IMR-90 (cell line): ENCODE measurements at regions not wholly inside any gene's neighbourhood (a gene's known extent, or its start where the extent isn't known, plus 50 kb on each side); places are given as distances from the start of the nearest gene placed in this dataset.

Source experiments
- ATAC-seq: fragments of 200-7000 bp; cut with Tn5 transposase; 2 replicates; pipeline ENCODE4 v1.9.1; 2020; ENCODE audit warnings: low read depth, mild to moderate bottlenecking, moderate library complexity
- BruUV-seq: library from RNA; stranded (reverse); fragments of 400-500 nt; replicated peaks from 2 replicates; lab custom pipeline; 2021; lab: Mats Ljungman, UMichigan
- CTCF ChIA-PET: fragments of 300-600 bp; formaldehyde crosslinking; extraction: SDS; loops from one replicate; lab custom pipeline; 2021; ENCODE audit warnings: antibody characterized with exemption; lab: Yijun Ruan, JAX
- POLR2A ChIA-PET: fragments of 300-600 bp; sonication (Branson Sonifier 250); formaldehyde crosslinking; loops from one replicate; lab custom pipeline; 2022; ENCODE audit warnings: antibody characterized with exemption; ENCODE audit not compliant: unreplicated experiment; lab: Charles Lee
- DNase-seq: peaks from one replicate; pipeline ENCODE4 v3.0.0; 2013
- H2AFZ ChIP-seq: replicated peaks from 2 replicates; pipeline ENCODE3; 2013; ENCODE audit warnings: low read length, mild to moderate bottlenecking; ENCODE audit not compliant: poor library complexity
- H2AK5ac ChIP-seq: 2 replicates; pipeline ENCODE4 v1.6.1; 2013; ENCODE audit warnings: low read depth, low read length, inconsistent platforms
- H2AK9ac ChIP-seq: replicated peaks from 2 replicates; pipeline ENCODE3; 2013; ENCODE audit warnings: mild to moderate bottlenecking, low read depth, low read length, moderate library complexity; ENCODE audit not compliant: poor library complexity
- H2BK120ac ChIP-seq: 2 replicates; pipeline ENCODE4 v1.6.1; 2013; ENCODE audit warnings: low read depth, low read length, inconsistent platforms
- H2BK15ac ChIP-seq: 3 replicates; pipeline ENCODE4 v1.6.1; 2013; ENCODE audit warnings: low read depth, low read length, inconsistent platforms
- H2BK20ac ChIP-seq: 2 replicates; pipeline ENCODE4 v1.6.1; 2013; ENCODE audit warnings: low read depth, mild to moderate bottlenecking, inconsistent platforms, low read length, moderate library complexity
- H2BK5ac ChIP-seq: 2 replicates; pipeline ENCODE4 v1.6.1; 2013; ENCODE audit warnings: mild to moderate bottlenecking, low read depth, low read length, inconsistent platforms; ENCODE audit not compliant: poor library complexity, severe bottlenecking
- H3K14ac ChIP-seq: replicated peaks from 2 replicates; pipeline ENCODE4 v1.6.1; 2013; ENCODE audit warnings: low read depth, low read length, inconsistent platforms
- H3K18ac ChIP-seq: 2 replicates; pipeline ENCODE4 v1.6.1; 2013; ENCODE audit warnings: low read depth, low read length, control low read depth
- H3K23ac ChIP-seq: 2 replicates; pipeline ENCODE4 v1.6.1; 2013; ENCODE audit warnings: low read depth, low read length, inconsistent platforms
- H3K27ac ChIP-seq: 2 replicates; pipeline ENCODE4 v1.5.1; 2013; ENCODE audit warnings: mild to moderate bottlenecking, control low read depth, low read length; ENCODE audit not compliant: insufficient read depth
- H3K27me3 ChIP-seq: 2 replicates; pipeline ENCODE4 v1.6.1; 2013; ENCODE audit warnings: low read length; ENCODE audit not compliant: control insufficient read depth, insufficient read depth
- H3K36me3 ChIP-seq: 2 replicates; pipeline ENCODE4 v1.6.1; 2013; ENCODE audit warnings: low read length, mixed read lengths; ENCODE audit not compliant: control insufficient read depth, insufficient read depth
- H3K4ac ChIP-seq: 2 replicates; pipeline ENCODE4 v1.6.1; 2013; ENCODE audit warnings: low read depth, low read length, inconsistent platforms
- H3K4me1 ChIP-seq: 2 replicates; pipeline ENCODE4 v1.6.1; 2013; ENCODE audit warnings: low read length, mixed read lengths; ENCODE audit not compliant: control insufficient read depth, insufficient read depth
- H3K4me2 ChIP-seq: 2 replicates; pipeline ENCODE4 v1.6.1; 2013; ENCODE audit warnings: low read depth, mild to moderate bottlenecking, control low read depth, low read length, moderate library complexity
- H3K4me3 ChIP-seq: 2 replicates; pipeline ENCODE4 v1.5.1; 2013; ENCODE audit warnings: low read depth, mild to moderate bottlenecking, control low read depth, low read length, moderate library complexity; ENCODE audit not compliant: insufficient read depth
- H3K56ac ChIP-seq: 2 replicates; pipeline ENCODE4 v1.6.1; 2013; ENCODE audit warnings: low read length, inconsistent platforms; ENCODE audit not compliant: insufficient read depth; ENCODE audit errors: extremely low read depth
- H3K79me1 ChIP-seq, 2 experiments: 2 replicates each; pipeline ENCODE4 v1.6.1; 2013; ENCODE audit warnings: low read length in 2 of 2, inconsistent platforms in 1 of 2, low read depth in 1 of 2
- H3K9ac ChIP-seq: 2 replicates; pipeline ENCODE4 v1.6.1; 2013; ENCODE audit warnings: low read depth, low read length, control low read depth
- H3K9me1 ChIP-seq: 2 replicates; pipeline ENCODE4 v1.6.1; 2013; ENCODE audit warnings: low read length, inconsistent platforms; ENCODE audit not compliant: insufficient read depth
- H3K9me3 ChIP-seq: 2 replicates; pipeline ENCODE4 v1.6.1; 2013; ENCODE audit warnings: low read length; ENCODE audit not compliant: control insufficient read depth, insufficient read depth
- H4K20me1 ChIP-seq: 2 replicates; pipeline ENCODE4 v1.6.1; 2013; ENCODE audit warnings: low read length, inconsistent platforms; ENCODE audit not compliant: insufficient read depth
- H4K5ac ChIP-seq: 2 replicates; pipeline ENCODE4 v1.6.1; 2013; ENCODE audit warnings: mild to moderate bottlenecking, low read depth, low read length, control low read depth
- H4K8ac ChIP-seq, 2 experiments: 2 replicates each; pipeline ENCODE4 v1.6.1; 2013; ENCODE audit warnings: low read depth in 2 of 2, low read length in 2 of 2, control low read depth in 1 of 2, inconsistent platforms in 1 of 2
- H4K91ac ChIP-seq: 2 replicates; pipeline ENCODE4 v1.6.1; 2013; ENCODE audit warnings: low read depth, low read length, inconsistent platforms; ENCODE audit not compliant: insufficient read depth
- BHLHE40 ChIP-seq: fragments of 150-350 bp; IDR thresholded peaks from 2 replicates; pipeline ENCODE4 v1.6.1; 2016; ENCODE audit warnings: mild to moderate bottlenecking, low read depth, low read length
- CEBPB ChIP-seq: IDR thresholded peaks from 2 replicates; pipeline ENCODE4 v1.6.1; 2012; ENCODE audit warnings: low read depth, low read length, improper control_type of control experiment
- CHD1 ChIP-seq: IDR thresholded peaks from 2 replicates; pipeline ENCODE4 v1.6.1; 2012; ENCODE audit warnings: low read depth, low read length, improper control_type of control experiment
- FOS ChIP-seq: fragments of 150-350 bp; IDR thresholded peaks from 2 replicates; pipeline ENCODE4 v1.6.1; 2016; ENCODE audit warnings: low read depth, low read length
- MAFK ChIP-seq: IDR thresholded peaks from 2 replicates; pipeline ENCODE4 v1.6.1; 2012; ENCODE audit warnings: low read depth, low read length, improper control_type of control experiment
- MAZ ChIP-seq: IDR thresholded peaks from 2 replicates; pipeline ENCODE4 v1.6.1; 2012; ENCODE audit warnings: low read depth, mild to moderate bottlenecking, low read length, improper control_type of control experiment, moderate library complexity, borderline replicate concordance
- MXI1 ChIP-seq: IDR thresholded peaks from 2 replicates; pipeline ENCODE4 v1.6.1; 2012; ENCODE audit warnings: low read depth, mild to moderate bottlenecking, low read length, moderate library complexity, borderline replicate concordance
- NFE2L2 ChIP-seq: fragments of 150-350 bp; IDR thresholded peaks from 2 replicates; pipeline ENCODE4 v1.6.1; 2016; ENCODE audit warnings: low read depth, mild to moderate bottlenecking, low read length
- POLR2A ChIP-seq: IDR thresholded peaks from 2 replicates; pipeline ENCODE4 v1.6.1; 2012; ENCODE audit warnings: mild to moderate bottlenecking, low read depth, low read length
- RCOR1 ChIP-seq: IDR thresholded peaks from 2 replicates; pipeline ENCODE4 v1.6.1; 2012; ENCODE audit warnings: mild to moderate bottlenecking, low read length, improper control_type of control experiment; ENCODE audit not compliant: insufficient replicate concordance
- RFX5 ChIP-seq: IDR thresholded peaks from 2 replicates; pipeline ENCODE4 v1.8.0; 2012; ENCODE audit warnings: low read depth, mild to moderate bottlenecking, low read length, moderate library complexity
- WGBS, 2 experiments: methylation state at CpG; one replicate each; pipeline versions ENCODE4 v1.1.5 to v1.1.7; 2013; ENCODE audit warnings: missing lambda C conversion rate in 2 of 2; ENCODE audit not compliant: insufficient read length in 1 of 2; ENCODE audit errors: extremely low coverage in 2 of 2; 5-methylcytosine and 5-hydroxymethylcytosine counted together
- dilution Hi-C: fragments of 300-500 bp; cut with HindIII; formaldehyde crosslinking; loops from one replicate; pipeline ENCODE4 v1.14.3; 2018; ENCODE audit warnings: low sequenced_read_pairs; ENCODE audit not compliant: unreplicated experiment
- in situ Hi-C: fragments of 300-500 bp; cut with MboI; formaldehyde crosslinking; loops from 3 replicates; pipeline ENCODE4 v1.14.3; 2019; ENCODE audit warnings: low sequenced_read_pairs, inconsistent platforms, mixed read lengths
- intact Hi-C: fragments of 100-400 bp; cut with micrococcal nuclease; formaldehyde crosslinking; loops from 2 replicates; pipeline ENCODE4 v1.10.0; 2022
- TF ChIP-seq, protein P1 (sequence below): fragments of 150-350 bp; IDR thresholded peaks from 2 replicates; pipeline ENCODE4 v1.6.1; 2016; ENCODE audit warnings: low read depth, mild to moderate bottlenecking, low read length, moderate library complexity, borderline replicate concordance

DNA sequence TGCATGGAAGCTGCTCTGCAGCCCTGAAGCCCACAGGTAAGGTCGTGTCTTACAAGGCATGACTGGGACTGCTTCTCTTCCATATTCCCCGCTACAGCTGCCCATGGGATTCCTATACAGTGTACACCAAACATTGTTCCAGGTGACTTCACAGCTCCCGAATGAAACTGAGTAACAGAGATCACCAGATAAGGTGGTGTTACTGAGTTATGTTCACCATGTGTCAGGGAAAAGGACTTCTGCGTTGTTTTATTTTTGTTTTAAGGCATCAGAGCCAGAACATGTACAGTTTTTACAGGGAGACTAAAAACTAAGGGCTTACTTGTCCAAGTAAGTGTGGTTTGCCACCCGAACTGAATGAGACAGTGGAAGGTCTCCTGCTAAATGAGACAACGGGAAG lies 138.3 kb downstream of the CD83 start:
- no peaks in the 10 kb centered on the region for H4K20me1 ChIP-seq
- POLR2A ChIA-PET, result no interaction called here
- H3K4me3 ChIP-seq, result no peak overlapping the region
- peaks cover 2% of the 10 kb centered on the region; the same call in 1 of the 2 replicates for H3K9me3 ChIP-seq
- 57% methylated on average over 3 of the region's 6 CpGs; no CpG with 5 or more reads in 1 of the 2 experiments for WGBS, 2 experiments
- H3K4me1 ChIP-seq, result no peaks in the 10 kb centered on the region
- H3K36me3 ChIP-seq, result no peaks in the 10 kb centered on the region
- no peak overlapping the region for H3K4me2 ChIP-seq
- intact Hi-C loops, result no loop called here
- no TSS peak for BruUV-seq
- peaks cover 14% of the 10 kb centered on the region for H3K27me3 ChIP-seq
- no peak overlapping the region for H3K14ac ChIP-seq
- no peak overlapping the region for H4K8ac ChIP-seq
- no peak overlapping the region for H2AK9ac ChIP-seq
- H3K23ac ChIP-seq, result no peak overlapping the region
- no peak overlapping the region for H4K5ac ChIP-seq
- DNase-seq (no peak), ATAC-seq (no peak)
- H3K9ac ChIP-seq, result no peak overlapping the region
- no peak overlapping the region for H2BK20ac ChIP-seq
- in situ Hi-C loops, result no loop called here
- no peak overlapping the region for H2BK5ac ChIP-seq
- no peak overlapping the region for H3K56ac ChIP-seq
- H3K4ac ChIP-seq, result no peak overlapping the region
- no peak overlapping the region for H2AFZ ChIP-seq
- dilution Hi-C loops, result no loop called here
- no peak overlapping the region for H2BK120ac ChIP-seq
- no peak overlapping the region for H4K91ac ChIP-seq
- H3K79me1 ChIP-seq, result no peaks in the 10 kb centered on the region
- no peak overlapping the region for H3K18ac ChIP-seq
- no peak overlapping the region for H3K27ac ChIP-seq
- CTCF ChIA-PET, result no interaction called here
- no peak overlapping the region for H2BK15ac ChIP-seq
- no peaks in the 10 kb centered on the region for H3K9me1 ChIP-seq
- H2AK5ac ChIP-seq, result no peak overlapping the region
- TF ChIP-seq, protein P1, sequence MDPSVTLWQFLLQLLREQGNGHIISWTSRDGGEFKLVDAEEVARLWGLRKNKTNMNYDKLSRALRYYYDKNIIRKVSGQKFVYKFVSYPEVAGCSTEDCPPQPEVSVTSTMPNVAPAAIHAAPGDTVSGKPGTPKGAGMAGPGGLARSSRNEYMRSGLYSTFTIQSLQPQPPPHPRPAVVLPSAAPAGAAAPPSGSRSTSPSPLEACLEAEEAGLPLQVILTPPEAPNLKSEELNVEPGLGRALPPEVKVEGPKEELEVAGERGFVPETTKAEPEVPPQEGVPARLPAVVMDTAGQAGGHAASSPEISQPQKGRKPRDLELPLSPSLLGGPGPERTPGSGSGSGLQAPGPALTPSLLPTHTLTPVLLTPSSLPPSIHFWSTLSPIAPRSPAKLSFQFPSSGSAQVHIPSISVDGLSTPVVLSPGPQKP, result no peak
- no peak for TF ChIP-seq CEBPB
- no peak for TF ChIP-seq NFE2L2
- no peak for TF ChIP-seq MAFK
- no peak for TF ChIP-seq BHLHE40
- TF ChIP-seq CHD1, result no peak
- TF ChIP-seq RCOR1, result no peak
- TF ChIP-seq MAZ, result no peak
- TF ChIP-seq POLR2A, result no peak
- TF ChIP-seq FOS, result no peak
- no peak for TF ChIP-seq MXI1
- no peak for TF ChIP-seq RFX5
